ENCODE measurements at regions not wholly inside any gene's neighbourhood (a gene's known extent, or its start where the extent isn't known, plus 50 kb on each side); places are given as distances from the start of the nearest gene placed in this dataset.

GRCh38 chr13:64410276-64411053 lies 2819.7 kb downstream of the PCDH9 start:
- Histone ChIP-seq H3K79me2 (ENCODE audit: insufficient read depth, low read length) (no peaks in the 10 kb centered on the region), H4K20me1 (ENCODE audit: insufficient read depth) (no peaks in the 10 kb centered on the region), H3K9me3 (ENCODE audit: control insufficient read depth in 1 of 2, insufficient read depth in 1 of 2, low read depth in 1 of 2, low read length in 2 of 2) (no peaks in the 10 kb centered on the region), H3K36me3 (ENCODE audit: control insufficient read depth in 1 of 2, insufficient read depth in 2 of 2, low read length in 2 of 2) (no peaks in the 10 kb centered on the region), H2AFZ (ENCODE audit: low read depth, low read length, poor library complexity, severe bottlenecking) (no peak overlapping the region), H3K4me2 (ENCODE audit: low read length) (no peak overlapping the region), H3K27ac (ENCODE audit: low read depth, low read length) (no peak overlapping the region), H3K4me1 (ENCODE audit: control insufficient read depth in 1 of 2, insufficient read depth in 2 of 2, low read length in 2 of 2) (no peaks in the 10 kb centered on the region), H3K27me3 (ENCODE audit: insufficient read depth, low read length) (no peaks in the 10 kb centered on the region), H3K4me3 (replicated peaks in 1 of 2; ENCODE audit: low read depth in 1 of 2, low read length in 2 of 2) (no peak overlapping the region), H3K9ac (ENCODE audit: low read length) (no peak overlapping the region), H3K9me2 (ENCODE audit: insufficient read depth) (no peaks in the 10 kb centered on the region)
- BruUV-seq (replicated peaks), result no TSS peak
- ATAC-seq (no peak), DNase-seq (ENCODE audit: low read depth, low spot score) (no peak)
- POLR2A ChIA-PET, result no interaction called here
- intact Hi-C loops (cut with micrococcal nuclease), result no loop called here
- RAD21 ChIA-PET (ENCODE audit: low non-redundant PET in 1 of 2, low total read pairs in 2 of 2, uncharacterized antibody in 2 of 2, unreplicated experiment in 2 of 2), result no interaction called here
- CTCF ChIA-PET, result no interaction called here
- TF ChIP-seq FOSL1 (IDR thresholded peaks at IDR 0.05; ENCODE audit: low read depth) (no peak), MAX (IDR thresholded peaks at IDR 0.05) (no peak), EZH2 (IDR thresholded peaks at IDR 0.05) (no peak), ZBTB33 (IDR thresholded peaks at IDR 0.05; ENCODE audit: extremely low read depth, insufficient replicate concordance, low read length) (no peak), SP1 (IDR thresholded peaks at IDR 0.05; ENCODE audit: low read depth) (no peak), SRF (IDR thresholded peaks at IDR 0.05; ENCODE audit: low read depth) (no peak), ATF3 (IDR thresholded peaks at IDR 0.05) (no peak), JUND (IDR thresholded peaks at IDR 0.05) (no peak), ZFX (IDR thresholded peaks at IDR 0.05) (no peak), ELF1 (IDR thresholded peaks at IDR 0.05; ENCODE audit: borderline replicate concordance, low read depth) (no peak), REST (IDR thresholded peaks at IDR 0.05; ENCODE audit: low read depth) (no peak), CBX3 (IDR thresholded peaks at IDR 0.05; ENCODE audit: low read depth) (no peak), POLR2A (IDR thresholded peaks at IDR 0.05; ENCODE audit: borderline replicate concordance, extremely low read depth, insufficient read depth, insufficient read length) (no peak), CEBPB (IDR thresholded peaks at IDR 0.05; ENCODE audit: low read depth) (no peak), YY1 (IDR thresholded peaks at IDR 0.05; ENCODE audit: extremely low read depth, insufficient replicate concordance, low read depth, low read length) (no peak), CTCF (IDR thresholded peaks at IDR 0.05 in 2 of 3, conservative IDR thresholded peaks at IDR 0.05 in 1 of 3; ENCODE audit: borderline replicate concordance in 1 of 3, insufficient read depth in 1 of 3, low read depth in 2 of 3, low read length in 2 of 3) (no peak)

Measured in HCT116 (cell line).